ENCODE measurements at regions not wholly inside any gene's neighbourhood (a gene's known extent, or its start where the extent isn't known, plus 50 kb on each side); places are given as distances from the start of the nearest gene placed in this dataset.

GRCh38 chr13:33686772-33687480 lies 131.0 kb upstream of the RFC3 start:
- no peaks in the 10 kb centered on the region for H3K27me3 ChIP-seq (replicated peaks in 1 of 2; ENCODE audit: control insufficient read depth in 2 of 2, insufficient read depth in 2 of 2, low read length in 1 of 2)
- no peaks in the 10 kb centered on the region; the same call in 1 of the 3 replicates for H3K9me3 ChIP-seq (replicated peaks; ENCODE audit: control insufficient read depth, insufficient read depth, low read length)
- FAIRE-seq (no peak), DNase-seq (ENCODE audit: low read depth, low spot score) (no peak), ATAC-seq (no peak)
- H3K4me3 ChIP-seq = no peak overlapping the region
- ChIA-PET RAD21 (ENCODE audit: unreplicated experiment) (interaction anchor here (1.6 kb wide), 1 partner anchor 36 kb away, joined by 5 read pairs; no protein-coding TSS in a partner anchor), CTCF (interaction anchor here (3.0 kb wide), 1 partner anchor 9 kb away, joined by 13 read pairs; no protein-coding TSS in a partner anchor), POLR2A (no interaction called here), SMC1A (ENCODE audit: uncharacterized antibody, unreplicated experiment) (interaction anchor here (0.9 to 3.7 kb wide), 3 partner anchors 36 to 94 kb away, joined by 3 to 20 read pairs (median 3); no protein-coding TSS in a partner anchor)
- in situ Hi-C loops (cut with MboI) = no loop called here
- no peak overlapping the region for H2AFZ ChIP-seq (ENCODE audit: control insufficient read depth, low read depth, low read length)
- H3K27ac ChIP-seq (ENCODE audit: control insufficient read depth, insufficient read depth) = no peak overlapping the region
- 65% methylated on average over 7 of the region's 7 CpGs for WGBS (ENCODE audit: insufficient coverage, insufficient replicate concordance, low lambda C conversion rate, missing lambda C conversion rate)
- no TSS peak for BruUV-seq (replicated peaks)
- H3K4me2 ChIP-seq (ENCODE audit: control insufficient read depth, insufficient read depth) = no peak overlapping the region
- no peaks in the 10 kb centered on the region for H3K36me3 ChIP-seq (ENCODE audit: control insufficient read depth in 2 of 2, insufficient read depth in 2 of 2, low read length in 1 of 2)
- TF ChIP-seq SMARCA5 (IDR thresholded peaks at IDR 0.05) (no peak), TCF7 (IDR thresholded peaks at IDR 0.05; ENCODE audit: borderline replicate concordance) (no peak), TCF12 (IDR thresholded peaks at IDR 0.05; ENCODE audit: low read depth, low read length) (no peak)
- no peak overlapping the region for H3K9ac ChIP-seq (ENCODE audit: control insufficient read depth, insufficient read depth, low read length)
- intact Hi-C loops (cut with micrococcal nuclease; ENCODE audit: unreplicated experiment) = no loop called here
- no peaks in the 10 kb centered on the region for H4K20me1 ChIP-seq (ENCODE audit: control insufficient read depth, insufficient read depth)
- no peaks in the 10 kb centered on the region for H3K79me2 ChIP-seq (ENCODE audit: control insufficient read depth, insufficient read depth, low read length)
- no peaks in the 10 kb centered on the region for H3K4me1 ChIP-seq (ENCODE audit: control insufficient read depth, insufficient read depth, low read length)

DNA sequence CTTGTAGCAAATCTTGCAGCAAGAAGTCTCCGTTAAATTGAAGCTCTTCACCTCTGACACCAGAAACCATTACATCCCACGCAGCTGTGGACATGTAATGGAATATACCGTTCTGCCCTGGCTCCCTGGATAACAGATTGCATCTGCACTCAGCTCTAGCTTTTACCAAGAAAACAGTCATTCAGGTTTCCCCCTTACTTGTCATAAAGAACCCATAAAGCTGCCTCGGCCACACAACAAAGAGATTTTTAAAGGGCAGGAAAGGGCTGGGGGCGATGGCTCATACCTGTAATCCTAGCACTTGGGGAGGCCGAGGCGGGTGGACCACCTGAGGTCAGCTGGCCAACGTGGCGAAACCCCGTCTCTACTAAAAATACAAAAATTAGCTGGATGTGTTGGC lies 127.6 kb upstream of the RFC3 start:
- in situ Hi-C loops (cut with MboI) (no loop called here), intact Hi-C loops (cut with micrococcal nuclease; ENCODE audit: unreplicated experiment) (no loop called here)
- 71% methylated on average over 10 of the region's 10 CpGs for WGBS (ENCODE audit: insufficient coverage, insufficient replicate concordance, low lambda C conversion rate, missing lambda C conversion rate)
- SMC1A ChIA-PET (ENCODE audit: uncharacterized antibody, unreplicated experiment) = interaction anchor here (1.1 kb wide), 1 partner anchor 34 kb away, joined by 3 read pairs; no protein-coding TSS in a partner anchor
- no peak overlapping the region for H3K9ac ChIP-seq (ENCODE audit: control insufficient read depth, insufficient read depth, low read length)
- no peak for FAIRE-seq
- no peak overlapping the region for H3K27ac ChIP-seq (ENCODE audit: control insufficient read depth, insufficient read depth)
- no peak overlapping the region for H3K4me3 ChIP-seq
- no peak for TF ChIP-seq SMC3 (IDR thresholded peaks at IDR 0.05; ENCODE audit: borderline replicate concordance, low read length)
- no peak for TF ChIP-seq SKIL (IDR thresholded peaks at IDR 0.05; ENCODE audit: low read depth, poor library complexity, severe bottlenecking)
- TF ChIP-seq NFIC (IDR thresholded peaks at IDR 0.05; ENCODE audit: low read depth, low read length) = no peak
- TF ChIP-seq HCFC1 (IDR thresholded peaks at IDR 0.05; ENCODE audit: low read length) = no peak
- TF ChIP-seq MXI1 (IDR thresholded peaks at IDR 0.05; ENCODE audit: low read depth, low read length) = no peak
- no peak for TF ChIP-seq EZH2 (IDR thresholded peaks at IDR 0.05; ENCODE audit: borderline replicate concordance, control insufficient read depth, low read depth, low read length)
- TF ChIP-seq SREBF1 (IDR thresholded peaks at IDR 0.05; ENCODE audit: low read length) = no peak
- TF ChIP-seq DPF2 (IDR thresholded peaks at IDR 0.05) = no peak
- no peak for TF ChIP-seq SPI1 (IDR thresholded peaks at IDR 0.05; ENCODE audit: borderline replicate concordance, insufficient read depth, low read depth, low read length)
- H3K79me2 ChIP-seq (ENCODE audit: control insufficient read depth, insufficient read depth, low read length) = no peaks in the 10 kb centered on the region
- H3K27me3 ChIP-seq (replicated peaks in 1 of 2; ENCODE audit: control insufficient read depth in 2 of 2, insufficient read depth in 2 of 2, low read length in 1 of 2) = no peaks in the 10 kb centered on the region
- RAD21 ChIA-PET (ENCODE audit: unreplicated experiment) = interaction anchor here (0.8 to 1.3 kb wide), 2 partner anchors 22 to 33 kb away, joined by 3 to 4 read pairs; no protein-coding TSS in a partner anchor
- H3K4me1 ChIP-seq (ENCODE audit: control insufficient read depth, insufficient read depth, low read length) = no peaks in the 10 kb centered on the region
- ATAC-seq = no peak
- no peaks in the 10 kb centered on the region for H3K36me3 ChIP-seq (ENCODE audit: control insufficient read depth in 2 of 2, insufficient read depth in 2 of 2, low read length in 1 of 2)
- POLR2A ChIA-PET = no interaction called here
- no peaks in the 10 kb centered on the region for H4K20me1 ChIP-seq (ENCODE audit: control insufficient read depth, insufficient read depth)
- DNase-seq (ENCODE audit: low read depth, low spot score) = no peak
- BruUV-seq (replicated peaks) = no TSS peak
- H3K9me3 ChIP-seq (replicated peaks; ENCODE audit: control insufficient read depth, insufficient read depth, low read length) = no peaks in the 10 kb centered on the region; the same call in 1 of the 3 replicates
- no peak overlapping the region for H3K4me2 ChIP-seq (ENCODE audit: control insufficient read depth, insufficient read depth)
- CTCF ChIA-PET = interaction anchor here (1.0 to 1.9 kb wide), 2 partner anchors 11 to 121 kb away, joined by 3 to 5 read pairs; no protein-coding TSS in a partner anchor
- H2AFZ ChIP-seq (ENCODE audit: control insufficient read depth, low read depth, low read length) = no peak overlapping the region

Measured in GM12878 (cell line).